Activated T-cell treated with anti-CD3 and anti-CD28 coated beads, Interleukin-2, amount 50 U/mL, for 24 hours (primary cell): ENCODE measurements at regions not wholly inside any gene's neighbourhood (a gene's known extent, or its start where the extent isn't known, plus 50 kb on each side); places are given as distances from the start of the nearest gene placed in this dataset.

ENCODE experiments used
- DNase-seq: peaks from one replicate; pipeline ENCODE4 v3.0.0-alpha.2; 2020
- H3K27ac Mint-ChIP-seq: 2 replicates; pipeline ENCODE4 v1.8.0; 2020; ENCODE audit warnings: mild to moderate bottlenecking, mixed read lengths
- H3K27me3 Mint-ChIP-seq: 2 replicates; pipeline ENCODE4 v1.8.0; 2020; ENCODE audit warnings: mixed read lengths
- H3K36me3 Mint-ChIP-seq: 2 replicates; pipeline ENCODE4 v1.8.0; 2020; ENCODE audit warnings: low read depth, mixed read lengths
- H3K4me1 Mint-ChIP-seq: 2 replicates; pipeline ENCODE4 v1.8.0; 2020; ENCODE audit warnings: low read depth, mixed read lengths
- H3K4me3 Mint-ChIP-seq: 2 replicates; pipeline ENCODE4 v1.8.0; 2020; ENCODE audit warnings: mild to moderate bottlenecking, moderate library complexity, mixed read lengths
- H3K9me3 Mint-ChIP-seq: 2 replicates; pipeline ENCODE4 v1.8.0; 2020; ENCODE audit warnings: mixed read lengths

DNA sequence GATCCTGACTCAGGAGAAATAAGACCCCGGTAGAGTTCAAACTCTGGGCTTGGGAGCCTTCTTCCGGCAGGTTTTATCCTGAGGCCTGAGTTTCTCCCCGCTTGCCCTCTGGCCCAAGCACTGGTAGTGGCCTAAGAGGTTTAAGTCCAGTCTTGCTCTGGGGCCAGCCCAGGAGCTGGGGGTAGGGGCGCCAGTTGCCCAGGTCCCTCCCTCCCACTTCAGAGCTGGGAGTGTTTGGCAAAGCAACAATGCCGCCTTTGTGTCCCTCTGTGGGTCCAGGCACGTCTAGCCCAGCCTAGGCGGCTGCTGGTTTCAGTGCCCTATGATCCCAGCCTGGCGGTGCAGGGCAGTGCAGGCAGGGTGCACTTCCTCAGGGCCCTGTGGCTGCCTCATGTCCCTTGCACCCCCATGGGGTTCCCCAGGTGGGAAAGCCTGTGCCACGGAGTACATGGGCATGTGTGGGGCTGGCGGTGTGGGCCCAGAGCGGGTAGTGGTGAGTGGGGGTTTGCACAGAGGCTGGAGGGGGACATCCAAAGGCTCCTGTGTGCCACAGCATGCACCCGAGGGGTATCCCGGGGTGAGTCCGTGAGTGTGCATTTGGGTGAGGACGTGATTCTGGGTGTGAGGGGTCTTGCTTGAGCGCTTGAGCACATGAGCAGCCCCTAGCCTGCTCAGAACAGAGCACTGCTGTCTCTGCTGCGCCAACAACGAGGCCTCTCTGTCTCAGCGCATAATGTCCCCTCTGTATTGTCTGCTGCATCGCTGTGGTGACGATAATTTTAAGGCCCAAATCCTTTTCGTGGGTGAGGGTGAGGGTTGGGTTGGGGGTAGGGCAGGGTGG lies 61.7 kb upstream of the PSD2 start:
- DNase-seq, result no peak
- no peaks in the 10 kb centered on the region for H3K27me3 Mint-ChIP-seq
- H3K4me1 Mint-ChIP-seq, result no peaks in the 10 kb centered on the region
- H3K36me3 Mint-ChIP-seq, result no peaks in the 10 kb centered on the region
- H3K27ac Mint-ChIP-seq, result no peak overlapping the region
- H3K4me3 Mint-ChIP-seq, result no peak overlapping the region
- no peaks in the 10 kb centered on the region for H3K9me3 Mint-ChIP-seq

GRCh38 chr5:139734539-139734916 lies 61.1 kb upstream of the PSD2 start:
- Mint-ChIP-seq H3K27me3 (no peaks in the 10 kb centered on the region), H3K4me3 (no peak overlapping the region), H3K36me3 (no peaks in the 10 kb centered on the region), H3K27ac (no peak overlapping the region), H3K4me1 (no peaks in the 10 kb centered on the region), H3K9me3 (no peaks in the 10 kb centered on the region)
- no peak for DNase-seq

GRCh38 chr5:139738193-139739149 lies 57.1 kb upstream of the PSD2 start:
- Mint-ChIP-seq H3K4me1 (peaks cover 2% of the 10 kb centered on the region), H3K9me3 (no peaks in the 10 kb centered on the region), H3K36me3 (no peaks in the 10 kb centered on the region), H3K4me3 (no peak overlapping the region), H3K27me3 (no peaks in the 10 kb centered on the region), H3K27ac (no peak overlapping the region)
- DNase-seq, result no peak

GRCh38 chr5:139739150-139739974 lies 56.2 kb upstream of the PSD2 start:
- no peaks in the 10 kb centered on the region for H3K9me3 Mint-ChIP-seq
- no peak for DNase-seq
- H3K4me3 Mint-ChIP-seq, result no peak overlapping the region
- no peaks in the 10 kb centered on the region for H3K36me3 Mint-ChIP-seq
- peaks cover 3% of the 10 kb centered on the region for H3K4me1 Mint-ChIP-seq
- H3K27ac Mint-ChIP-seq, result no peak overlapping the region
- H3K27me3 Mint-ChIP-seq, result no peaks in the 10 kb centered on the region

GRCh38 chr5:139740138-139740991 lies 55.2 kb upstream of the PSD2 start:
- no peak overlapping the region for H3K4me3 Mint-ChIP-seq
- peaks cover 9% of the 10 kb centered on the region for H3K4me1 Mint-ChIP-seq
- no peaks in the 10 kb centered on the region for H3K36me3 Mint-ChIP-seq
- no peaks in the 10 kb centered on the region for H3K9me3 Mint-ChIP-seq
- DNase-seq, result no peak
- no peak overlapping the region for H3K27ac Mint-ChIP-seq
- H3K27me3 Mint-ChIP-seq, result no peaks in the 10 kb centered on the region

DNA sequence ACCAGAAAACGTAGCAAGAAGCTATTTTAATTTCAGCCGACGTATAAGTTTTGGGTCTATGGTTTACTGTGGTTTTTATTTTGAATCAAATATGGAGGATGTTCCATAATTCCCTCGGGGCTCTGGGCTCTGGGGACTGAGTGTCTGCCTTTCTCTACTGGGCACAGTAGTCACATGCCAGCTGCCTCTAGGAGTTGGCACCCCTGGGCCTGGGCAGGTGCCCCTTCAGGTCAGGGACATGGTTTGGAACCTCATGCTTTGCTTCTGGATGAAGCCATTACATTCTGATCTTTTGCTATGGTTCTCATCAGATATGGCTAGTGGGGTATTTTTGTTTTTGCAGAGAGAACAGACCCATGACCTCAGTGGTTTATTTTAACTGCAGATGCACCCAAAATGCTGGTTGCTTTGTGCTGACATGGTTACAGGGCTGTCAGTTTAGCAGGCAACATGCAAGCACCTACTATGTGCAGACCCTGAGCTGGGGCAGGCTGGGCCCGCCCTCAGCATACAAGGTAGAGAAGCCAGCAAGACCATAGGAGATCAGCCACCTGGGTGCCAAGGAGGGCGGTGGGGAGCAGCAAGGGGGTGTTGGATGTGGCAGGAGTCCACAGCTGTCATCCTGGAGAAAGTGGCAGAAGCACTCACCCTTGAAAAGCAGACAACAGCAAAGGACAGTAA lies 54.5 kb upstream of the PSD2 start:
- Mint-ChIP-seq H3K4me3 (no peak overlapping the region), H3K27ac (no peak overlapping the region), H3K9me3 (no peaks in the 10 kb centered on the region), H3K27me3 (no peaks in the 10 kb centered on the region), H3K4me1 (peaks cover 16% of the 10 kb centered on the region), H3K36me3 (no peaks in the 10 kb centered on the region)
- no peak for DNase-seq

DNA sequence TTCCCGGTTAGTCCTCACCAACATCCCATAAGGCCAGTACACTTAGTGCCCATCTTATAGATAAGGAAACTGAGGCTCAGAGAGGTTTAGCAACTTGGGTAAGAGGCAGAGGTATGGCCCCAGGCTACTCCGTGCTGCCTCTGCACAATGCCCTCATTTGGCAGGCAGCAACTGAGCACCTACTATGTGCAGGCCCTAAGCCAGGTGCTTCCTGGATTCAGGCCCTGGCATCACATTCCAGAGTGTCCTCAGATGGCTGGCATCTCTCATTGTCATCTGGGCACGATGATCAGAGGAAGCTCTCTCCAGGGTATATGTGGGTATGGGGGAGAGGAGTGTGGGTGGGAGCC lies 53.8 kb upstream of the PSD2 start:
- H3K4me1 Mint-ChIP-seq, result peaks cover 23% of the 10 kb centered on the region
- no peaks in the 10 kb centered on the region for H3K36me3 Mint-ChIP-seq
- DNase-seq, result no peak
- no peak overlapping the region for H3K27ac Mint-ChIP-seq
- H3K27me3 Mint-ChIP-seq, result peaks cover under 1% of the 10 kb centered on the region
- no peaks in the 10 kb centered on the region for H3K9me3 Mint-ChIP-seq
- no peak overlapping the region for H3K4me3 Mint-ChIP-seq

DNA sequence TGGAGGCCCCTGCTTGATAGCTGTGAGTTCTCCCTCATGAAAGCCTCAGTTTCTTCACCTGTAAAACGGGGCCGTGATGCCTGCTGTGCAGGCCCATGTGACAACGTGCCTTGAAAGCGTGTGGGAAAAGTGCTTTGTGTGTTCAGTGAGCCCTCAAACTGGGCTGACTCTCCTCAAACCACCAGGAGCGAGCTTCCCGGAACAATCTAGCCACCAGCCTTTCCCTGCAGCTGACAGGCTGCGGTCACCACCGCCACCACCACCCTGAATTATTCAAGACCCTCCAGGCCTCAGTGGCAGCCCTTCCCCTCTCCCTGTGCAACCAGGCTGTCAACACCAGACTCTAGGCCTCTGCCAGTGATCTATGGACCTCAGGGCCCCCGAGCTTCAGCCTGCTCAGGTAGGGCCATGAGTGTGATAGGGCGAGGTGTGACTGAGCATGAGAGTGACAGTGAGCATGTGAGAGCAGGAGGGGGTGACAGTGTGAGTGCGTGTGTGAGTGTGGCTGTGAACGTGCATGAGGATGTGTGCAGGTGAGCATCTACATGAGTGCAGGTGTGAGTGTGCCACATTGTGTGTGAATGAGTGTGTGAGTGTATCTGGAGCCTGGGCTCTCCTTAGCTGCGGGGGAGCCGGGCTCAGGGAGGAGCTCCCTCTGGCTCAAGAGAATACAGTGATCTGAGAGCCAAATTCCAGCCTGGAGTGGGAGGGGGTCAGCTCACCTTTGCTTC lies 53.3 kb upstream of the PSD2 start:
- Mint-ChIP-seq H3K9me3 (no peaks in the 10 kb centered on the region), H3K27me3 (peaks cover 3% of the 10 kb centered on the region), H3K36me3 (no peaks in the 10 kb centered on the region), H3K4me3 (no peak overlapping the region), H3K4me1 (peaks cover 28% of the 10 kb centered on the region), H3K27ac (no peak overlapping the region)
- DNase-seq, result no peak

GRCh38 chr5:139743001-139743771 lies 52.4 kb upstream of the PSD2 start:
- Mint-ChIP-seq H3K27ac (no peak overlapping the region), H3K36me3 (no peaks in the 10 kb centered on the region), H3K9me3 (no peaks in the 10 kb centered on the region), H3K4me1 (peaks cover 37% of the 10 kb centered on the region), H3K4me3 (no peak overlapping the region), H3K27me3 (peaks cover 6% of the 10 kb centered on the region)
- no peak for DNase-seq

DNA sequence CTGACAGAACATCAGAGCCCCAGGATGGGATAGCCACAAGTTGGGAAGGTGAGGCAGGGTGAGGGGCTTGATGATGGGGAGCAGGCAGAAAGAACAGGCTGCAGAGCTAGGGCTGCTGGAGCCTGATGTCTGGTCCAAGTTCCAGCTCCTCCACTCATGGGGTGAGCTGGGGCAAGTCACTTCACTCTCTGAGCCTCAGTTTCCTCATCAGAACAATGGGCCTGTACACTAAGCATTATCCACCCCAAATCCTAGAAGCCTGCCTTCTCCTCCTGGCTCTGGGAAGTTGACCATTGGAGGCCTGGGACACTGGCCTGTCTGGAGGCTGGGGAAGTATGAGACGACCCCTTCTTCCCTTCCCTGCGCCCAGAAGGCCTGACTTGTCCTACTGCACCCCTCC lies 51.8 kb upstream of the PSD2 start:
- peaks cover 40% of the 10 kb centered on the region for H3K4me1 Mint-ChIP-seq
- peaks cover 12% of the 10 kb centered on the region for H3K27me3 Mint-ChIP-seq
- no peak for DNase-seq
- no peak overlapping the region for H3K4me3 Mint-ChIP-seq
- no peaks in the 10 kb centered on the region for H3K36me3 Mint-ChIP-seq
- H3K9me3 Mint-ChIP-seq, result no peaks in the 10 kb centered on the region
- no peak overlapping the region for H3K27ac Mint-ChIP-seq

GRCh38 chr5:139744471-139745131 lies 51.0 kb upstream of the PSD2 start:
- H3K27ac Mint-ChIP-seq, result no peak overlapping the region
- H3K4me1 Mint-ChIP-seq, result peaks cover 43% of the 10 kb centered on the region
- H3K27me3 Mint-ChIP-seq, result peaks cover 17% of the 10 kb centered on the region
- no peak for DNase-seq
- H3K9me3 Mint-ChIP-seq, result no peaks in the 10 kb centered on the region
- no peaks in the 10 kb centered on the region for H3K36me3 Mint-ChIP-seq
- H3K4me3 Mint-ChIP-seq, result no peak overlapping the region
